ENCODE measurements at regions not wholly inside any gene's neighbourhood (a gene's known extent, or its start where the extent isn't known, plus 50 kb on each side); places are given as distances from the start of the nearest gene placed in this dataset.

DNA sequence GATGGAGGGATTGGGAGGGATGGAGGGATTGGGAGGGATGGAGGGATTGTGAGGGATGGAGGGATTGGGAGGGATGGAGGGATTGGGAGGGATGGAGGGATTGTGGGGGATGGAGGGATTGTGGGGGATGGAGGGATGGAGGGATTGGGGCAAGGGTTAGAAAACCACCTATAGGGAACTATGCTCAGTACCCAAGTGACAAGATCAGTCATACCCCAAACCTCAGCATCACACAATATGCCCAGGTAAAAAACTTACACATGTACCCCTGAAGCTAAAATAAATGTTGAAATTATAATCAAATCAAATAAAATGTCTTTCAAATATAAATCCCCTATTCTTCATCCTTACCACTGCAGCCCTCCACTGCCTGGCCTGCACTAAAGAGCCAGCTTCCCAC, 72.8 kb upstream of the HNRNPU start:
- TF ChIP-seq POLR2AphosphoS5 (IDR thresholded peaks at IDR 0.05) (no peak), EP300 (IDR thresholded peaks at IDR 0.05) (no peak)
- intact Hi-C loops (cut with DNase I; ENCODE audit: low total_unique reads), result no loop called here

DNA sequence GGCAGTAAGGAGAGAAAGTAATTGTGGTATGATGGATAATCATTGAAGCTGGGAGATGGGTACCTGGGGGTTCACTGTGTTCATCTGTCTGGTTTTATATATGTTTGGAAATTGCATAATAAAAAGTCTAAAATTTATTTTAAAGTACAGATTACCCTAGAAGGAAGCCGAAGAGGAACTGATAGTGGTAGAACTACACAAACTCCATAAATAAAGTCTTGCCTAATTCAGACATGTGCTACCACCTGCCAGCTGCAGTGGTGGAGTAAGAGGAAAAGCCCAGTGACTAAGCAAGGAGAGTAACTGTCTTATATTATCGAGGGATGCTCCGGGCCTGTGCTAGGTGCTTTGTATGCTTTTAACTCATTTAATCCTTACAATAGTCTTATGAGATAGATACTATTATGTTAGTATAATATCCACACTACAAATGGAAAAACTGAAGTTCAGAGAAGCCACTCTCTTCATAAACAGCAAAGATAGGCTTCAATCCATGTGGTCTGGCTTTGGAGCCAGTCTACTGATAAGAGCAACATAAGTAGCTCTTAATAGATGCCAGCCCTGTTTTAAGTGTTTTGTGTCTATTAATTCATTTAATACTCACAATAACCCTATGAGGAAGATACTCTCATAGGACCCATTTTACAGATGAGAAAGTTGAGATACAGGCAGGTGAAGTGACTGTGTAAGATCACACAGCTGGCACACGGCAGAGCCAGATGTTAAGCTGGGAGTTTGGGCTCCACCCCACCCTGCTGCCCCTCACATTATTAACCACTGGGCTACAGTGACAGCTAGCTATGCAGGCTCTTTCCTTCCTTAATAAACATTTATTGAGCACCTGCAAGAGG, 56.8 kb upstream of the HNRNPU start:
- intact Hi-C loops (cut with DNase I; ENCODE audit: low total_unique reads), result no loop called here
- 56 to 78% (median 72%) methylated on average over 4 of the region's 4 CpGs for WGBS, 5 donors
- no peaks in the 10 kb centered on the region for H3K36me3 ChIP-seq
- peak in 1 of 2 donors; percentile 8 for DNase-seq
- no peak overlapping the region for H3K27ac ChIP-seq
- H3K4me3 ChIP-seq, result no peak overlapping the region
- TF ChIP-seq, protein P1, sequence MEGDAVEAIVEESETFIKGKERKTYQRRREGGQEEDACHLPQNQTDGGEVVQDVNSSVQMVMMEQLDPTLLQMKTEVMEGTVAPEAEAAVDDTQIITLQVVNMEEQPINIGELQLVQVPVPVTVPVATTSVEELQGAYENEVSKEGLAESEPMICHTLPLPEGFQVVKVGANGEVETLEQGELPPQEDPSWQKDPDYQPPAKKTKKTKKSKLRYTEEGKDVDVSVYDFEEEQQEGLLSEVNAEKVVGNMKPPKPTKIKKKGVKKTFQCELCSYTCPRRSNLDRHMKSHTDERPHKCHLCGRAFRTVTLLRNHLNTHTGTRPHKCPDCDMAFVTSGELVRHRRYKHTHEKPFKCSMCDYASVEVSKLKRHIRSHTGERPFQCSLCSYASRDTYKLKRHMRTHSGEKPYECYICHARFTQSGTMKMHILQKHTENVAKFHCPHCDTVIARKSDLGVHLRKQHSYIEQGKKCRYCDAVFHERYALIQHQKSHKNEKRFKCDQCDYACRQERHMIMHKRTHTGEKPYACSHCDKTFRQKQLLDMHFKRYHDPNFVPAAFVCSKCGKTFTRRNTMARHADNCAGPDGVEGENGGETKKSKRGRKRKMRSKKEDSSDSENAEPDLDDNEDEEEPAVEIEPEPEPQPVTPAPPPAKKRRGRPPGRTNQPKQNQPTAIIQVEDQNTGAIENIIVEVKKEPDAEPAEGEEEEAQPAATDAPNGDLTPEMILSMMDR (IDR thresholded peaks at IDR 0.05), result no peak
- TF ChIP-seq POLR2A (IDR thresholded peaks at IDR 0.05), result no peak
- TF ChIP-seq EP300 (IDR thresholded peaks at IDR 0.05), result no peak
- no peak for TF ChIP-seq POLR2AphosphoS5 (IDR thresholded peaks at IDR 0.05)
- no peaks in the 10 kb centered on the region for H3K9me3 ChIP-seq
- H3K4me1 ChIP-seq, result peaks cover 0 to 13% (median 10%) of the 10 kb centered on the region in 4 donors
- no peaks in the 10 kb centered on the region for H3K27me3 ChIP-seq

More for the DNA sequence above, 72.8 kb upstream of the HNRNPU start:
- H3K27ac ChIP-seq, result no peak overlapping the region
- H3K4me3 ChIP-seq, result no peak overlapping the region
- no peaks in the 10 kb centered on the region for H3K4me1 ChIP-seq
- no peaks in the 10 kb centered on the region for H3K36me3 ChIP-seq
- DNase-seq, result no peak
- H3K9me3 ChIP-seq, result no peaks in the 10 kb centered on the region
- H3K27me3 ChIP-seq, result no peaks in the 10 kb centered on the region

DNA sequence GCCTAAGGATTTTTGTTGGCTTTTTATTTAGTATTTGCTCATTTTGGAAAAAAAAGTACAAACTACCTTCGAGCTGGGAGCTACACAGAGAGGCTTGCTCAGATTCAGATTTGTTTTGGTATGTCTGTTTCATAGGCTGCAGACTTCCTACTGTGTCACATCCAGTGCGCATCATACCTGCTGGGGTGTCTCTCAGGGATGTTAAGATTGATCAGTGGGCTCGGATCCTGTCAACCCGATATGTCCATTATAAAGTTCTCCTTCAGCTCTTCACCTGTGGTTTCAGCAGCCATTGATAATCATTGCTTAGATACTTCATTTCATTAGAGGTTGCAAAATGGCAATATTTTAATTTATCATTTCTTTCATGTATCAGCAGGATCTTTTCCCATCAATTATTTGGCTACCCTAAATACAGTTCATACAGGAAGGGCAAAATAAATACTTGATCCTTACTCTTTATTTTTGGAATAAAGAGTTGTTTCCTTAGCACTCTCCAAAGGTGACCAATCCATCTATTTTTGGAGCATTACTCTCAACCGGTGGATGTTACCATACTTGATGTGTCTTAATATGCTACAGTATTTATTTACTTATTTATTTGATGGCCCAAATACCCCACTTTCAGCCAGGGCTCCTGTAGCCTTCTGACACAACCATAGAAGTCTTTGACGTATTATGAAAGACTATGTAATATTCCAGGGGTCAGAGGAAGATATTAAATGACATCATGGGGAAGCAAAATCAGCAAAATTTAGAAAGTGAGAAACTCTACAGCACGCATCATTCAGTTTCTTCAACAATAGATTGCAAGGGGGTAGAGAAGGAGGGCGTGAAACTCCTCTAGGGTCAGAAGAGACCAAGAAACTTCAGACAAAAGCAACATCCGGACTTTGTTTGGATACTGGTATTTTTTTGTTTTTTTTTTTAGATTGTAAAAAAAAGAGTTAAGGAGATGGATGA, 55.3 kb upstream of the HNRNPU start:
- Histone ChIP-seq H3K4me1 (peaks cover 0 to 13% (median 10%) of the 10 kb centered on the region in 4 donors), H3K9me3 (no peaks in the 10 kb centered on the region), H3K27me3 (no peaks in the 10 kb centered on the region), H3K36me3 (no peaks in the 10 kb centered on the region), H3K4me3 (peak overlapping the region; percentile 55 to 61 (median 57)), H3K27ac (peak overlapping the region in 2 of 5 donors; percentile 42 to 66)
- DNase-seq, result no peak
- intact Hi-C loops (cut with DNase I; ENCODE audit: low total_unique reads), result no loop called here
- TF ChIP-seq, protein P1 (IDR thresholded peaks at IDR 0.05), result no peak
- TF ChIP-seq POLR2A (IDR thresholded peaks at IDR 0.05) (no peak), POLR2AphosphoS5 (IDR thresholded peaks at IDR 0.05) (no peak), EP300 (IDR thresholded peaks at IDR 0.05) (no peak)
- 59 to 66% (median 63%) methylated on average over 9 of the region's 9 CpGs for WGBS, 5 donors

DNA sequence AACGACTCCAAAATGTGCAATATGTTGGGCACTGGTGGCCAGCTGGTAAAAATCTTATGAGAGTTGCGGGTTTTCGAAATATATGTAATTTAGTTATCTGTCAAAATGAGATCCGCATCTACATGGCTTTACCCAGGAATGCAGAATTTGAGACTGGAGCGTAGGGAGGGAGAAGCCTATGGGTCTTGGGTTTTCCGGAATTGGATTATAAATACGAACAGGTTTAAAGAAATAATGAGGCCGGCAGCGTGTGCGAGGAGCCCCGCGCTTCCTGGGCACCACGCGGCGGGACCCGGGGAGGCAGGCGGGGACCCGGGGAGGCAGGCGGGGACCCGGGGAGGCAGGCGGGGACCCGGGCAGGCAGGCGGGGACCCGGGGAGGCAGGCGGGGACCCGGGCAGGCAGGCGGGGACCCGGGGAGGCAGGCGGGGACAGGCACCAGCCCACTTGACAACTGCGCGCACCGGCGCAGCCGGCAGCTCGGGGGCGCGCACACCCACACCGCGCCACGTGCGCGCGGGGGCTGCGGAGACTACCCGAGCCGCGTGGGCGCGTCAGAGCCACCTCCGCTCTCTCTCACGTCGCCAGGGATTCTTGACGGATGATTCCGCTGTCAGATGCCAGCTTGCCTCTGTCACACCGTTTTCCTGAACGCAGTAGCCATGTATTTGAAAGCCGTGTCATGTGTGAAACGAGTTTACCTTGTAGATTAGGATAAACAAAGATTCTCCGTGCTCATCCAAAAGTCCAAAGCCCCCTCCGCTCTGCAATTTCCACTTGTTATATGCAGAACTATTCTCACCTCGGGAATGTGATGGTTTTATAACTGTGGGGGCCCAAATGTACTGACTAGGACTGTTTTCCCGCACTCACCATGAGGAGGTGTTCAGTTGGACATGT, 54.3 kb upstream of the HNRNPU start:
- Histone ChIP-seq H3K27ac (peak overlapping the region in 2 of 5 donors; percentile 42 to 66), H3K27me3 (no peaks in the 10 kb centered on the region), H3K9me3 (no peaks in the 10 kb centered on the region), H3K36me3 (no peaks in the 10 kb centered on the region), H3K4me3 (peak overlapping the region; percentile 55 to 61 (median 57)), H3K4me1 (peaks cover 0 to 13% (median 10%) of the 10 kb centered on the region in 4 donors)
- TF ChIP-seq EP300 (IDR thresholded peaks at IDR 0.05), result no peak
- TF ChIP-seq, protein P1 (IDR thresholded peaks at IDR 0.05), result peak in 2 of 7 experiments; percentile 8 to 11
- WGBS, 5 donors, result 5 to 14% (median 5%) methylated on average over 22 to 62 of the region's 62 CpGs
- intact Hi-C loops (cut with DNase I; ENCODE audit: low total_unique reads), result no loop called here
- peak; percentile 26 to 80 for DNase-seq

Data from stomach (tissue), 8 donors.